GM12878 (cell line): ENCODE measurements at regions not wholly inside any gene's neighbourhood (a gene's known extent, or its start where the extent isn't known, plus 50 kb on each side); places are given as distances from the start of the nearest gene placed in this dataset.

Source experiments
- ATAC-seq: fragments of 200-7000 bp; cut with Tn5 transposase; 3 replicates; pipeline ENCODE4 v1.9.1; 2020; ENCODE audit warnings: mild to moderate bottlenecking, moderate library complexity
- BruUV-seq: library from RNA; stranded (reverse); fragments of 400-500 nt; replicated peaks from 2 replicates; lab custom pipeline; 2021; lab: Mats Ljungman, UMichigan
- CTCF ChIA-PET: fragments of 300-600 bp; sonication (Branson Sonifier 250); formaldehyde crosslinking; extraction: SDS; loops from one replicate; lab custom pipeline; 2021; ENCODE audit warnings: inconsistent platforms; lab: Yijun Ruan, JAX
- POLR2A ChIA-PET: fragments of 350-600 bp; formaldehyde crosslinking; extraction: SDS; loops from one replicate; lab custom pipeline; 2021; ENCODE audit warnings: inconsistent platforms; lab: Charles Lee
- RAD21 ChIA-PET: fragments of 300-600 bp; sonication (Branson Sonifier 250); formaldehyde crosslinking; loops from one replicate; lab custom pipeline; 2023; ENCODE audit warnings: antibody characterized with exemption; ENCODE audit not compliant: unreplicated experiment; lab: Charles Lee
- SMC1A ChIA-PET: fragments of 300-600 bp; sonication (Branson Sonifier 250); formaldehyde crosslinking; loops from one replicate; lab custom pipeline; 2023; ENCODE audit not compliant: unreplicated experiment, uncharacterized antibody; lab: Charles Lee
- DNase-seq: peaks from one replicate; pipeline ENCODE4 v3.0.0-alpha.2; 2011; ENCODE audit warnings: low read depth, low spot score
- FAIRE-seq: peaks from 3 replicates; lab custom pipeline; 2011; peaks lifted over from hg19 to GRCh38; lab: Jason Lieb, UNC
- H2AFZ ChIP-seq: 2 replicates; pipeline ENCODE4 v1.6.0; 2011; ENCODE audit warnings: low read depth, low read length, control low read depth; ENCODE audit not compliant: control insufficient read depth
- H3K27ac ChIP-seq: 2 replicates; pipeline ENCODE4 v1.5.1; 2011; ENCODE audit warnings: control low read depth; ENCODE audit not compliant: control insufficient read depth, insufficient read depth
- H3K27me3 ChIP-seq, 2 experiments: replicated peaks in 1 of 2; 2 replicates each; pipeline versions ENCODE4 v1.6.0 to v1.6.1; 2011; ENCODE audit warnings: low read length in 1 of 2; ENCODE audit not compliant: control insufficient read depth in 2 of 2, insufficient read depth in 2 of 2
- H3K36me3 ChIP-seq, 2 experiments: 2 replicates each; pipeline ENCODE4 v1.5.1; 2011; ENCODE audit warnings: low read length in 1 of 2; ENCODE audit not compliant: control insufficient read depth in 2 of 2, insufficient read depth in 2 of 2
- H3K4me1 ChIP-seq: 2 replicates; pipeline ENCODE4 v1.6.1; 2011; ENCODE audit warnings: mild to moderate bottlenecking, low read length, moderate library complexity, mixed read lengths; ENCODE audit not compliant: control insufficient read depth, insufficient read depth
- H3K4me2 ChIP-seq: 2 replicates; pipeline ENCODE4 v1.6.0; 2011; ENCODE audit warnings: control low read depth; ENCODE audit not compliant: control insufficient read depth, insufficient read depth
- H3K4me3 ChIP-seq: fragments of 200-600 bp; sonication (generic); 2 replicates; pipeline ENCODE4 v1.5.1; 2016
- H3K79me2 ChIP-seq: 2 replicates; pipeline ENCODE4 v1.6.0; 2011; ENCODE audit warnings: low read length; ENCODE audit not compliant: control insufficient read depth, insufficient read depth
- H3K9ac ChIP-seq: 2 replicates; pipeline ENCODE4 v1.8.0; 2011; ENCODE audit warnings: low read length, control low read depth, mixed read lengths; ENCODE audit not compliant: control insufficient read depth, insufficient read depth
- H3K9me3 ChIP-seq: replicated peaks from 3 replicates; pipeline ENCODE4 v1.5.1; 2011; ENCODE audit warnings: mild to moderate bottlenecking, low read length; ENCODE audit not compliant: control insufficient read depth, insufficient read depth
- H4K20me1 ChIP-seq: 2 replicates; pipeline ENCODE4 v1.6.0; 2011; ENCODE audit not compliant: control insufficient read depth, insufficient read depth
- ATF7 ChIP-seq: fragments of 450-650 bp; IDR thresholded peaks from 2 replicates; pipeline ENCODE4 v1.6.1; 2016; ENCODE audit warnings: low read depth, mild to moderate bottlenecking
- CREB1 ChIP-seq: IDR thresholded peaks from 2 replicates; pipeline ENCODE4 v1.6.1; 2012; ENCODE audit warnings: low read depth, mild to moderate bottlenecking, inconsistent platforms
- CTCF ChIP-seq, 3 experiments: IDR thresholded peaks in 2 of 3; conservative IDR thresholded peaks in 1 of 3; 2 replicates each; pipeline ENCODE4 v1.5.1; 2011; ENCODE audit warnings: low read depth in 3 of 3, low read length in 3 of 3, mild to moderate bottlenecking in 3 of 3, control low read depth in 2 of 3, moderate library complexity in 2 of 3, inconsistent platforms in 1 of 3, mixed read lengths in 1 of 3; ENCODE audit not compliant: control insufficient read depth in 2 of 3, insufficient read depth in 1 of 3; ENCODE audit errors: extremely low read depth in 1 of 3
- EGR1 ChIP-seq, 2 experiments: IDR thresholded peaks; 1 replicate in 1 of 2; 2 replicates in 1 of 2; pipeline ENCODE4 v1.6.1; 2011 to 2012; ENCODE audit warnings: low read depth in 2 of 2, low read length in 2 of 2, borderline replicate concordance in 1 of 2, mild to moderate bottlenecking in 1 of 2, moderate library complexity in 1 of 2
- GABPA ChIP-seq: IDR thresholded peaks from 2 replicates; pipeline ENCODE4 v1.6.1; 2014; ENCODE audit warnings: antibody characterized with exemption, low read depth, mild to moderate bottlenecking, inconsistent platforms
- IRF4 ChIP-seq: IDR thresholded peaks from 2 replicates; pipeline ENCODE4 v1.6.1; 2011; ENCODE audit warnings: low read depth, low read length
- KDM1A ChIP-seq: fragments of 200-600 bp; sonication (generic); IDR thresholded peaks from 2 replicates; pipeline ENCODE4 v1.6.1; 2016; ENCODE audit warnings: borderline replicate concordance
- MYC ChIP-seq: IDR thresholded peaks from 2 replicates; pipeline ENCODE4 v1.6.1; 2011; ENCODE audit warnings: mild to moderate bottlenecking, low read length, moderate library complexity, inconsistent platforms; ENCODE audit not compliant: insufficient read depth, insufficient replicate concordance, insufficient read length, severe bottlenecking
- NBN ChIP-seq: fragments of 450-650 bp; IDR thresholded peaks from 2 replicates; pipeline ENCODE4 v1.6.1; 2016
- NR2F1 ChIP-seq: fragments of 450-650 bp; conservative IDR thresholded peaks from 2 replicates; pipeline ENCODE4 v1.6.1; 2017; ENCODE audit warnings: mild to moderate bottlenecking
- NRF1 ChIP-seq: conservative IDR thresholded peaks from 2 replicates; pipeline ENCODE4 v1.6.1; 2011; ENCODE audit warnings: mild to moderate bottlenecking, low read depth, low read length, improper control_type of control experiment
- PAX5 ChIP-seq: IDR thresholded peaks from 2 replicates; pipeline ENCODE4 v1.6.1; 2011; ENCODE audit warnings: low read depth, low read length, borderline replicate concordance
- RAD21 ChIP-seq: IDR thresholded peaks from 2 replicates; pipeline ENCODE4 v1.6.1; 2011; ENCODE audit warnings: mild to moderate bottlenecking, low read depth, low read length, moderate library complexity; ENCODE audit not compliant: insufficient read depth
- SMC3 ChIP-seq: IDR thresholded peaks from 2 replicates; pipeline ENCODE4 v1.6.1; 2011; ENCODE audit warnings: low read length, improper control_type of control experiment, borderline replicate concordance
- USF1 ChIP-seq: IDR thresholded peaks from 2 replicates; pipeline ENCODE4 v1.6.1; 2011; ENCODE audit warnings: borderline replicate concordance, low read depth, mild to moderate bottlenecking, moderate library complexity, mixed read lengths, low read length; ENCODE audit not compliant: insufficient read depth; ENCODE audit errors: extremely low read length
- WRNIP1 ChIP-seq: IDR thresholded peaks from 2 replicates; pipeline ENCODE4 v1.6.1; 2011; ENCODE audit warnings: low read depth, low read length, improper control_type of control experiment, borderline replicate concordance
- YY1 ChIP-seq: IDR thresholded peaks from 2 replicates; pipeline ENCODE4 v1.6.1; 2011; ENCODE audit warnings: low read depth, mild to moderate bottlenecking, low read length
- ZNF384 ChIP-seq: IDR thresholded peaks from 2 replicates; pipeline ENCODE4 v1.6.1; 2012; ENCODE audit warnings: low read depth, mild to moderate bottlenecking, low read length, improper control_type of control experiment, borderline replicate concordance
- WGBS: methylation state at CpG from one replicate; pipeline ENCODE4 v1.1.6; 2016; ENCODE audit warnings: low lambda C conversion rate; ENCODE audit not compliant: insufficient replicate concordance, insufficient coverage; ENCODE audit errors: missing lambda C conversion rate; 5-methylcytosine and 5-hydroxymethylcytosine counted together
- in situ Hi-C: fragments of 300-500 bp; cut with MboI; formaldehyde crosslinking; loops from 9 replicates; pipeline ENCODE4 v1.14.3; 2018; ENCODE audit warnings: mixed read lengths
- intact Hi-C: fragments of 100-400 bp; cut with micrococcal nuclease; formaldehyde crosslinking; loops from one replicate; pipeline ENCODE4 v1.14.2; 2022; ENCODE audit not compliant: unreplicated experiment
- TF ChIP-seq, protein P1 (sequence below): fragments of 450-650 bp; IDR thresholded peaks from 2 replicates; pipeline ENCODE4 v1.6.1; 2018; ENCODE audit warnings: borderline replicate concordance, mild to moderate bottlenecking; ENCODE audit not compliant: partially characterized antibody

- no peak for TF ChIP-seq KDM1A
Observed at GRCh38 chr6:120058410-120058809, 708.8 kb upstream of the MAN1A1 start (continued).

GRCh38 chr6:120056085-120056484 is 706.5 kb upstream of the MAN1A1 start:
- ATAC-seq (peak; percentile 75), FAIRE-seq (no peak), DNase-seq (no peak)
- intact Hi-C loops (loop anchor here (5.0 kb wide), 2 partner anchors 314 to 909 kb away; no protein-coding TSS in a partner anchor), in situ Hi-C loops (no loop called here)
- CTCF ChIA-PET = interaction anchor here (0.7 to 1.4 kb wide), 2 partner anchors 12 to 601 kb away, joined by 3 to 4 read pairs; no protein-coding TSS in a partner anchor
- Histone ChIP-seq H3K9me3 (no peaks in the 10 kb centered on the region), H3K36me3 (no peaks in the 10 kb centered on the region), H3K4me1 (no peaks in the 10 kb centered on the region), H3K4me2 (no peak overlapping the region), H2AFZ (no peak overlapping the region), H3K27ac (no peak overlapping the region), H3K4me3 (no peak overlapping the region), H3K27me3 (no peaks in the 10 kb centered on the region), H3K79me2 (no peaks in the 10 kb centered on the region), H4K20me1 (no peaks in the 10 kb centered on the region), H3K9ac (no peak overlapping the region)
- WGBS = 29% methylated on average over 6 of the region's 7 CpGs
- SMC1A ChIA-PET = no interaction called here
- POLR2A ChIA-PET = no interaction called here
- TF ChIP-seq MYC = no peak
- TF ChIP-seq NR2F1 = no peak
- no peak for TF ChIP-seq USF1
- no peak for TF ChIP-seq NBN
- TF ChIP-seq EGR1 (IDR thresholded peaks at IDR 0.05; ENCODE audit: borderline replicate concordance in 1 of 2, low read depth in 2 of 2, low read length in 2 of 2) = no peak
- TF ChIP-seq PAX5 = no peak
- TF ChIP-seq, protein P1, sequence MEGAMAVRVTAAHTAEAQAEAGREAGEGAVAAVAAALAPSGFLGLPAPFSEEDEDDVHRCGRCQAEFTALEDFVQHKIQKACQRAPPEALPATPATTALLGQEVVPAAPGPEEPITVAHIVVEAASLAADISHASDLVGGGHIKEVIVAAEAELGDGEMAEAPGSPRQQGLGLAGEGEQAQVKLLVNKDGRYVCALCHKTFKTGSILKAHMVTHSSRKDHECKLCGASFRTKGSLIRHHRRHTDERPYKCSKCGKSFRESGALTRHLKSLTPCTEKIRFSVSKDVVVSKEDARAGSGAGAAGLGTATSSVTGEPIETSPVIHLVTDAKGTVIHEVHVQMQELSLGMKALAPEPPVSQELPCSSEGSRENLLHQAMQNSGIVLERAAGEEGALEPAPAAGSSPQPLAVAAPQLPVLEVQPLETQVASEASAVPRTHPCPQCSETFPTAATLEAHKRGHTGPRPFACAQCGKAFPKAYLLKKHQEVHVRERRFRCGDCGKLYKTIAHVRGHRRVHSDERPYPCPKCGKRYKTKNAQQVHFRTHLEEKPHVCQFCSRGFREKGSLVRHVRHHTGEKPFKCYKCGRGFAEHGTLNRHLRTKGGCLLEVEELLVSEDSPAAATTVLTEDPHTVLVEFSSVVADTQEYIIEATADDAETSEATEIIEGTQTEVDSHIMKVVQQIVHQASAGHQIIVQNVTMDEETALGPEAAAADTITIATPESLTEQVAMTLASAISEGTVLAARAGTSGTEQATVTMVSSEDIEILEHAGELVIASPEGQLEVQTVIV = no peak
- no peak for TF ChIP-seq WRNIP1
- TF ChIP-seq RAD21 = peak; percentile 49
- TF ChIP-seq CTCF (IDR thresholded peaks at IDR 0.05 in 2 of 3, conservative IDR thresholded peaks at IDR 0.05 in 1 of 3; ENCODE audit: control insufficient read depth in 2 of 3, extremely low read depth in 1 of 3, insufficient read depth in 1 of 3, low read depth in 3 of 3, low read length in 3 of 3) = peak; percentile 42 to 73 (median 63)
- TF ChIP-seq NRF1 = no peak
- TF ChIP-seq CREB1 = no peak
- TF ChIP-seq GABPA = no peak
- TF ChIP-seq ZNF384 = no peak
- no peak for TF ChIP-seq ATF7
- peak; percentile 35 for TF ChIP-seq SMC3
- no peak for TF ChIP-seq YY1
- TF ChIP-seq IRF4 = no peak
- BruUV-seq = no TSS peak
- RAD21 ChIA-PET = interaction anchor here (0.8 kb wide), 1 partner anchor 906 kb away, joined by 3 read pairs; no protein-coding TSS in a partner anchor
